ENCODE measurements at regions not wholly inside any gene's neighbourhood (a gene's known extent, or its start where the extent isn't known, plus 50 kb on each side); places are given as distances from the start of the nearest gene placed in this dataset.
"Not testable (repeated sequence)": the region's sequence is repeated elsewhere in the genome, so short reads cannot be mapped to it uniquely, and the experiment has no call there.

GRCh38 chr1:196043268-196043667, 565.0 kb downstream of the KCNT2 start:
- peaks cover 8% of the 10 kb centered on the region for H3K9me3 Mint-ChIP-seq (ENCODE audit: unreplicated experiment)
- no peaks in the 10 kb centered on the region for H3K27me3 Mint-ChIP-seq (ENCODE audit: insufficient read depth, unreplicated experiment)
- no peak overlapping the region for H3K27ac Mint-ChIP-seq (ENCODE audit: unreplicated experiment)
- DNase-seq: no peak
- POLR2A ChIA-PET: no interaction called here
- Histone ChIP-seq H3K36me3 (ENCODE audit: control insufficient read depth, insufficient read depth, low read length) (no peaks in the 10 kb centered on the region), H3K4me1 (no peaks in the 10 kb centered on the region), H3K4me3 (ENCODE audit: low read depth, low read length) (no peak overlapping the region), H3K27me3 (replicated peaks; ENCODE audit: control insufficient read depth, insufficient read depth, low read length) (no peaks in the 10 kb centered on the region), H3K9me3 (0 out of 2 replicates have a peak, but pooled peaks cover 2% of the 10 kb centered on the region)
- H3K36me3 Mint-ChIP-seq (ENCODE audit: insufficient read depth, unreplicated experiment): no peaks in the 10 kb centered on the region
- no TSS peak for BruUV-seq (replicated peaks)
- CTCF ChIA-PET: no interaction called here
- no peaks in the 10 kb centered on the region for H3K4me1 Mint-ChIP-seq (ENCODE audit: low read depth, unreplicated experiment)
- intact Hi-C loops (cut with micrococcal nuclease; ENCODE audit: unreplicated experiment): no loop called here
- no peak overlapping the region for H3K4me3 Mint-ChIP-seq (ENCODE audit: unreplicated experiment)
- no peak for TF ChIP-seq CTCF (IDR thresholded peaks at IDR 0.05; ENCODE audit: insufficient read depth in 1 of 2, low read depth in 1 of 2, low read length in 1 of 2, severe bottlenecking in 1 of 2, unreplicated experiment in 1 of 2)

GRCh38 chr1:196034080-196034706, 574.0 kb downstream of the KCNT2 start:
- peaks cover 8% of the 10 kb centered on the region for H3K9me3 Mint-ChIP-seq (ENCODE audit: unreplicated experiment)
- H3K27me3 Mint-ChIP-seq (ENCODE audit: insufficient read depth, unreplicated experiment): no peaks in the 10 kb centered on the region

GRCh38 chr1:196031387-196031786, 576.9 kb downstream of the KCNT2 start:
- H3K4me1 ChIP-seq; H3K4me3 Mint-ChIP-seq (ENCODE audit: unreplicated experiment); H3K9me3 Mint-ChIP-seq (ENCODE audit: unreplicated experiment); H3K4me1 Mint-ChIP-seq (ENCODE audit: low read depth, unreplicated experiment); DNase-seq; H3K4me3 ChIP-seq (ENCODE audit: low read depth, low read length); H3K27me3 ChIP-seq (replicated peaks; ENCODE audit: control insufficient read depth, insufficient read depth, low read length); POLR2A ChIA-PET; intact Hi-C loops (cut with micrococcal nuclease; ENCODE audit: unreplicated experiment); H3K36me3 Mint-ChIP-seq (ENCODE audit: insufficient read depth, unreplicated experiment); H3K27ac Mint-ChIP-seq (ENCODE audit: unreplicated experiment); CTCF ChIA-PET; H3K9me3 ChIP-seq; H3K27me3 Mint-ChIP-seq (ENCODE audit: insufficient read depth, unreplicated experiment); H3K36me3 ChIP-seq (ENCODE audit: control insufficient read depth, insufficient read depth, low read length); BruUV-seq (replicated peaks): not testable (repeated sequence)

More at GRCh38 chr1:196034080-196034706, 574.0 kb downstream of the KCNT2 start:
- no peak overlapping the region for H3K4me3 ChIP-seq (ENCODE audit: low read depth, low read length)
- no peaks in the 10 kb centered on the region for H3K36me3 ChIP-seq (ENCODE audit: control insufficient read depth, insufficient read depth, low read length)
- no peak for DNase-seq
- H3K4me3 Mint-ChIP-seq (ENCODE audit: unreplicated experiment): no peak overlapping the region
- H3K4me1 Mint-ChIP-seq (ENCODE audit: low read depth, unreplicated experiment): no peaks in the 10 kb centered on the region
- ChIA-PET CTCF (no interaction called here), POLR2A (no interaction called here)
- intact Hi-C loops (cut with micrococcal nuclease; ENCODE audit: unreplicated experiment): no loop called here
- BruUV-seq (replicated peaks): no TSS peak
- H3K27ac Mint-ChIP-seq (ENCODE audit: unreplicated experiment): no peak overlapping the region
- 0 out of 2 replicates have a peak, but pooled peaks cover 2% of the 10 kb centered on the region for H3K9me3 ChIP-seq
- H3K36me3 Mint-ChIP-seq (ENCODE audit: insufficient read depth, unreplicated experiment): no peaks in the 10 kb centered on the region
- H3K27me3 ChIP-seq (replicated peaks; ENCODE audit: control insufficient read depth, insufficient read depth, low read length): no peaks in the 10 kb centered on the region
- TF ChIP-seq CTCF (IDR thresholded peaks at IDR 0.05; ENCODE audit: insufficient read depth in 1 of 2, low read depth in 1 of 2, low read length in 1 of 2, severe bottlenecking in 1 of 2, unreplicated experiment in 1 of 2): no peak
- H3K4me1 ChIP-seq: no peaks in the 10 kb centered on the region

- H3K27me3 Mint-ChIP-seq (ENCODE audit: insufficient read depth, unreplicated experiment): no peaks in the 10 kb centered on the region
- CTCF ChIA-PET: no interaction called here
- BruUV-seq (replicated peaks): no TSS peak
- POLR2A ChIA-PET: no interaction called here
- H3K36me3 Mint-ChIP-seq (ENCODE audit: insufficient read depth, unreplicated experiment): no peaks in the 10 kb centered on the region
- H3K4me1 Mint-ChIP-seq (ENCODE audit: low read depth, unreplicated experiment): no peaks in the 10 kb centered on the region
- H3K9me3 Mint-ChIP-seq (ENCODE audit: unreplicated experiment): no peaks in the 10 kb centered on the region
- Histone ChIP-seq H3K9me3 (no peaks in the 10 kb centered on the region), H3K36me3 (ENCODE audit: control insufficient read depth, insufficient read depth, low read length) (no peaks in the 10 kb centered on the region), H3K27me3 (replicated peaks; ENCODE audit: control insufficient read depth, insufficient read depth, low read length) (no peaks in the 10 kb centered on the region), H3K4me1 (no peaks in the 10 kb centered on the region), H3K4me3 (ENCODE audit: low read depth, low read length) (no peak overlapping the region)
- DNase-seq: no peak
- intact Hi-C loops (cut with micrococcal nuclease; ENCODE audit: unreplicated experiment): no loop called here
- no peak for TF ChIP-seq CTCF (IDR thresholded peaks at IDR 0.05; ENCODE audit: insufficient read depth in 1 of 2, low read depth in 1 of 2, low read length in 1 of 2, severe bottlenecking in 1 of 2, unreplicated experiment in 1 of 2)
- no peak overlapping the region for H3K27ac Mint-ChIP-seq (ENCODE audit: unreplicated experiment)
- no peak overlapping the region for H3K4me3 Mint-ChIP-seq (ENCODE audit: unreplicated experiment)
These were observed 577.8 kb downstream of the KCNT2 start for GRCh38 chr1:196030455-196030854.
